MCF 10A (cell line): ENCODE measurements at regions not wholly inside any gene's neighbourhood (a gene's known extent, or its start where the extent isn't known, plus 50 kb on each side); places are given as distances from the start of the nearest gene placed in this dataset.
"Not testable (repeated sequence)": the region's sequence is repeated elsewhere in the genome, so short reads cannot be mapped to it uniquely, and the experiment has no call there.

Experiments used
- BruUV-seq: library from RNA; stranded (reverse); fragments of 400-500 nt; replicated peaks from 2 replicates; lab custom pipeline; 2021; lab: Mats Ljungman, UMichigan
- CTCF ChIA-PET: fragments of 300-600 bp; sonication (Branson Sonifier 250); formaldehyde crosslinking; extraction: SDS; loops from one replicate; lab custom pipeline; 2021; ENCODE audit warnings: antibody characterized with exemption, inconsistent platforms; lab: Yijun Ruan, JAX
- POLR2A ChIA-PET: fragments of 300-600, 350-650 bp; sonication (Branson Sonifier 250); formaldehyde crosslinking; extraction: SDS; loops from one replicate; lab custom pipeline; 2020; ENCODE audit warnings: antibody characterized with exemption, inconsistent platforms; lab: Yijun Ruan, JAX
- DNase-seq: peaks from one replicate; pipeline ENCODE4 v3.0.0-alpha.2; 2018; ENCODE audit not compliant: unreplicated experiment
- H3K27ac Mint-ChIP-seq: one replicate; pipeline ENCODE4 v1.8.0; 2022; ENCODE audit warnings: mild to moderate bottlenecking, low read depth, mixed read lengths; ENCODE audit not compliant: unreplicated experiment
- H3K27me3 Mint-ChIP-seq: one replicate; pipeline ENCODE4 v1.8.0; 2022; ENCODE audit warnings: mixed read lengths; ENCODE audit not compliant: insufficient read depth, unreplicated experiment
- H3K36me3 Mint-ChIP-seq: one replicate; pipeline ENCODE4 v1.8.0; 2022; ENCODE audit warnings: mild to moderate bottlenecking, moderate library complexity, mixed read lengths; ENCODE audit not compliant: insufficient read depth, unreplicated experiment
- H3K4me1 Mint-ChIP-seq: one replicate; pipeline ENCODE4 v1.8.0; 2022; ENCODE audit warnings: mixed read lengths; ENCODE audit not compliant: insufficient read depth, unreplicated experiment
- H3K4me3 Mint-ChIP-seq: one replicate; pipeline ENCODE4 v1.8.0; 2022; ENCODE audit warnings: mild to moderate bottlenecking, moderate library complexity, mixed read lengths; ENCODE audit not compliant: unreplicated experiment
- H3K9me3 Mint-ChIP-seq: one replicate; pipeline ENCODE4 v1.8.0; 2022; ENCODE audit warnings: mixed read lengths; ENCODE audit not compliant: unreplicated experiment
- CTCF ChIP-seq: fragments of 200-600 bp; IDR thresholded peaks from one replicate; pipeline ENCODE4 v1.8.0; 2022; ENCODE audit warnings: antibody characterized with exemption, mild to moderate bottlenecking; ENCODE audit not compliant: unreplicated experiment
- intact Hi-C: fragments of 100-400 bp; cut with micrococcal nuclease; formaldehyde crosslinking; loops from 2 replicates; pipeline ENCODE4 v1.14.1; 2022

GRCh38 chr10:42888504-42889095 lies 106.0 kb downstream of the BMS1 start:
- Mint-ChIP-seq H3K27me3 (no peaks in the 10 kb centered on the region), H3K27ac (no peak overlapping the region), H3K4me1 (no peaks in the 10 kb centered on the region), H3K36me3 (no peaks in the 10 kb centered on the region), H3K4me3 (no peak overlapping the region), H3K9me3 (peaks cover 13% of the 10 kb centered on the region)
- POLR2A ChIA-PET: no interaction called here
- CTCF ChIA-PET: no interaction called here
- BruUV-seq: no TSS peak
- DNase-seq: no peak
- TF ChIP-seq CTCF: no peak
- intact Hi-C loops: no loop called here

DNA sequence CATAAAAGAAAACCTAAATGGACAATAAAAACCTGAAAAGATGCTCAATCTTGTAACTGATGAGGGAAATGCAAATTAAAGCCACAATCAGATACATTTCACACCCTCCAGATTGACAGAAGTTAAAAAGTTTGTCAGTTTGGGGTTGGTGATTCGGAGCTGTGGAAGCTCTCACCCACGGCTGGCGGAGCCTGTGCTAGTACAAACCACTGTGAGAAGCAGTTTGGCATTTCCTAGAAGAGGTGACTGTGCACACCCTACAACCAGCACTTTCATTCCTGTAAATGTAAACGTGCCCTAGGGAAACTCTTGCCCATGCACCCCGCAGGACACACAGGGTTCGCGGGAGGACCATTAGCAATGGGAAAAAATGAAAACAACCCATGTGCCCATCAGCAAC lies 114.1 kb downstream of the BMS1 start:
- POLR2A ChIA-PET: no interaction called here
- H3K27me3 Mint-ChIP-seq: no peaks in the 10 kb centered on the region
- TF ChIP-seq CTCF: no peak
- no peaks in the 10 kb centered on the region for H3K4me1 Mint-ChIP-seq
- DNase-seq: no peak
- no peaks in the 10 kb centered on the region for H3K36me3 Mint-ChIP-seq
- peaks cover 9% of the 10 kb centered on the region for H3K9me3 Mint-ChIP-seq
- H3K4me3 Mint-ChIP-seq: no peak overlapping the region
- BruUV-seq: no TSS peak
- intact Hi-C loops: no loop called here
- H3K27ac Mint-ChIP-seq: no peak overlapping the region
- CTCF ChIA-PET: no interaction called here

- Mint-ChIP-seq H3K4me1 (no peaks in the 10 kb centered on the region), H3K36me3 (no peaks in the 10 kb centered on the region), H3K27me3 (no peaks in the 10 kb centered on the region), H3K27ac (no peak overlapping the region), H3K9me3 (peaks cover 9% of the 10 kb centered on the region), H3K4me3 (no peak overlapping the region)
- BruUV-seq: no TSS peak
- TF ChIP-seq CTCF: no peak
- intact Hi-C loops: no loop called here
- ChIA-PET POLR2A (no interaction called here), CTCF (interaction anchor here (1.0 kb wide), 1 partner anchor 393 kb away, joined by 3 read pairs; no protein-coding TSS in a partner anchor)
- no peak for DNase-seq
These were observed 115.7 kb downstream of the BMS1 start for GRCh38 chr10:42898037-42898960.

GRCh38 chr10:42899036-42899435 lies 116.4 kb downstream of the BMS1 start:
- intact Hi-C loops: no loop called here
- peaks cover 9% of the 10 kb centered on the region for H3K9me3 Mint-ChIP-seq
- H3K4me1 Mint-ChIP-seq: no peaks in the 10 kb centered on the region
- BruUV-seq: no TSS peak
- no peaks in the 10 kb centered on the region for H3K27me3 Mint-ChIP-seq
- POLR2A ChIA-PET: no interaction called here
- H3K4me3 Mint-ChIP-seq: no peak overlapping the region
- no peak overlapping the region for H3K27ac Mint-ChIP-seq
- CTCF ChIA-PET: interaction anchor here (1.0 kb wide), 1 partner anchor 392 kb away, joined by 3 read pairs; no protein-coding TSS in a partner anchor
- TF ChIP-seq CTCF: no peak
- no peaks in the 10 kb centered on the region for H3K36me3 Mint-ChIP-seq
- DNase-seq: no peak

GRCh38 chr10:42900346-42900745 lies 117.8 kb downstream of the BMS1 start:
- H3K27me3 Mint-ChIP-seq, CTCF ChIA-PET, H3K4me3 Mint-ChIP-seq, H3K4me1 Mint-ChIP-seq, BruUV-seq, H3K36me3 Mint-ChIP-seq, intact Hi-C loops, DNase-seq, H3K27ac Mint-ChIP-seq, POLR2A ChIA-PET: not testable (repeated sequence)
- peaks cover 12% of the 10 kb centered on the region for H3K9me3 Mint-ChIP-seq
